DMS53 (cell line): ENCODE measurements at regions not wholly inside any gene's neighbourhood (a gene's known extent, or its start where the extent isn't known, plus 50 kb on each side); places are given as distances from the start of the nearest gene placed in this dataset.

ENCODE experiments used
- DNase-seq: peaks from one replicate; lab custom pipeline; 2025; lab: John Stamatoyannopoulos, UW

GRCh38 chr4:58553679-58554078 is 1443.5 kb upstream of the IGFBP7 start:
- DNase-seq: no peak

DNA sequence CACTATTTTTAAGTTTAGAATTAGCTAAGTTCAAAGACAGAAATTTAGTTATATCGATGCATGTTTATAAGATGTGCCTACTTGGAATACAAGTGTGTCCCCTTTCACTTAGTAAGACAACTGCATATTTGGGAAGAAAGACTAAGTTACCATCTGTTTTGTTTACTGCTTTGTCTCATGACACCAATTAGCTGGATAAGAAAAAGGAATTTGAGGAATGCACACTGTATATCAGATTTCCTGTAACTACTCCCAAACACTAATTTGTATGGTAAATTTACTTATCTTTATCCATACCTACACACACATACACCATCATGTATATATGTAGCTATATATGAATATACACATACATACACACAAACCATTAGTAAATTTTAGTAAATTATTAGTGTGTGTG is 1442.8 kb upstream of the IGFBP7 start:
- DNase-seq: no peak

- no peak for DNase-seq
These were observed 1441.5 kb upstream of the IGFBP7 start for GRCh38 chr4:58551676-58552075.

- DNase-seq: no peak
These were observed 1433.3 kb upstream of the IGFBP7 start for GRCh38 chr4:58543465-58543864.

- no peak for DNase-seq
These were observed 1431.7 kb upstream of the IGFBP7 start for GRCh38 chr4:58541926-58542325.

- DNase-seq: no peak
These were observed 1412.7 kb upstream of the IGFBP7 start for GRCh38 chr4:58522765-58523382.

DNA sequence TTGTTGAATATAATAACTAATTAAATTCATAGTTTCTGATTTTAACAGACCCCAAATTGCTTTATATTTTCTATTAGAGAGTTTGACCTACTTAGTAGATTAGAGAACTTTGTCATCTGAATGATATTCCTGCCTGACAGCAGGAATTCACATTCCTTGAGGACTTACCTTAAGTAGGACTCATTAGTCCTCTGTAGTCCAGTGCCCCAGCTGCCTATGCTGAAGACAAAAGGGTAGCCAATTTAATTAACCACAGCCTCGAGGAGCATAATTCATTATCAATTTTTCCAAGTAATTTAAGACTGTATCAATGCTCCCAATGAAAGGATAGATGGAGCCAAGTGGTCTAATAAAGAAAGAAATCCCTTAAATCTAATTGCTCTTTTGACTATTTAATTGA is 1405.0 kb upstream of the IGFBP7 start:
- no peak for DNase-seq

DNA sequence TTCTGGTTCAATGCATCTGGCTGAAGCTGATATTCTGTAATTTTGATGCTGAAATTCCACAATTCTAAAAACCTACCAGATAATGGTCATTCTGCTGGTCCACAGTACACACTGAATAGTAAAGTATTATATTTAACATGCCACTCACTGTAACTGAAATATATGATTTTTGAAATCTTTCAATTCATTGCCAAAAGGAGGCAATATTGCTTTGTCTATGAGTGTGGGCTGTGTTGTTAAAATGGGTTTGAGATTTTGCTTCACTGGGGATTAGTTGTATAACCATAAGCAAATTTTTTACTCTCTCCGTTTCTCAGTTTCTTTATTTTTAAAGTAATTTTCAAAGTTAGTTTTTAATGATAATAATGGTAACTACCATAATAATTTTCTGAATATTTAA is 1404.1 kb upstream of the IGFBP7 start:
- DNase-seq: peak; percentile 40

- no peak for DNase-seq
These were observed 1400.5 kb upstream of the IGFBP7 start for GRCh38 chr4:58510652-58511051.

- DNase-seq: no peak
These were observed 1396.9 kb upstream of the IGFBP7 start for GRCh38 chr4:58507079-58507478.

DNA sequence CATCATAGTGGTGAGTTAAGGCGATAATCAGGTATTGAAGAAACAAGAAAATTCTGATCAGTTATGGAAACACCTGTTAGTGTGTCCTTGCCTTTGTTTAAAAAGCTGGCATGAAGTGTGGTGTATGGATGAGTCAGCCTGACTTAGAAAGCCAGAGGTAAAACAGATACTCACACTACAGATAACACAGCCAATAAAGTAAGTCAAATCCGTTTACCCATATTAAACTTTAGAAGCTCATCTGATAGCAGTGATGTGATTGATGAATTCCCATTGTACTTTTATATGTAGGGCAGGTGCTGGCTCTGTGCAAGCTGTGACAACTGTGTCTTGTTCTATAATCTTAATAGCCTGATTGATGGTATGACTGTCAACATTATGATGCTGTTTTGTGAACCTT is 1392.7 kb upstream of the IGFBP7 start:
- DNase-seq: peak; percentile 55

DNA sequence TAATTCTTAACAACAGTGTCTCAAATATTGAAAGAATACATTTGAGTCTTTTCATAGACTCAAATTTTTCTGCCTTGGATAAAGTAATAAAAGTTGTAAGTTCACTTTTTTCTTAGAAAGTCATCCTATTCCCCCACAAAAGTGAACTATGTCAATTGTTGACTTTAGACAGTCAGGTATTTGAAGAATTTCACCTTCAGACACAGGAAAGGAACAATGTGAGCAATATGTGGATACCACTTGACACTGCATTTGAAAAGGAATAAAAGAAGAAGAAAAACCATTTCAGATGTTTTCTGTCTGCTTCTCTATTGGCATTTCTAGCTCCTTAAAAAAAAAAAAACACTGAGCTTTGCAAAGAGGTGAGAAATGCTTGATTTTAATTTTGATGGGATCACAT is 1389.0 kb upstream of the IGFBP7 start:
- no peak for DNase-seq

DNA sequence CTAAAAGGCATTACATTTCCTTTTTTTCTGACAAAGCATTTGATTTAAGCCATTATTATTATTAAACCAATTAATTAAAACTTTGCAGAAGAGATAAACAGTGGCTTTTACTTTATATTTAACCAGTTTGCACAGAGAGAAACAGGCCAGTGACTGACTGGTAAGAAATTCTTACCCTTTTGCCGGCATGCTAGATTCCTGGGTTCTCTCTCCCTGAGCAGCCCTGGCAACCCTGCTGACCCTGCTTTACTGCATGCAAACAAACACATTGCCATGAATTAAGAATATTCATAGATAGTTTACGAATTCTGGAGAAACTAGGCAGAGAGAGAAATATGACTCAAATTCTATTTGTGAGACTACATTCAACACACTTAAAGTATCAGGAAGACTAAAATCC is 1381.4 kb upstream of the IGFBP7 start:
- DNase-seq: no peak

- DNase-seq: no peak
These were observed 1367.8 kb upstream of the IGFBP7 start for GRCh38 chr4:58477950-58478349.

DNA sequence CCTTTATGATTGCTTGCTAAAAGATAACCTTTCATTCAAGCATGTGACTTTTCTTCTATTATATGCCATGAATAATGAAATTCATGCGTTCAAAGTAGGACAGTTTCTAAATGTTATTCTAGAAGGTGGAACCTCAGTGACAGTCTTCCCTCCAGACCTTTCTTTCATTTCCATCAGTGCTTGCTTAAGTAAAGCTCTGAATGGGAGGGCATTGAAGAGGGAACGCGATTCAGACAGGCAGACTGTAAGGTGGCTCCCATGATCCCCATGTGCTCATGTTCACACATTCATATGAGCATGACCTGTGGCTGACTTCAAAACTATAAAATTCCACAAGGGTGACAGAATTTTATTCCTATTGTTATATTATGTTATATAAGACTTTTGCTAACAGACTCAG is 1367.3 kb upstream of the IGFBP7 start:
- no peak for DNase-seq

DNA sequence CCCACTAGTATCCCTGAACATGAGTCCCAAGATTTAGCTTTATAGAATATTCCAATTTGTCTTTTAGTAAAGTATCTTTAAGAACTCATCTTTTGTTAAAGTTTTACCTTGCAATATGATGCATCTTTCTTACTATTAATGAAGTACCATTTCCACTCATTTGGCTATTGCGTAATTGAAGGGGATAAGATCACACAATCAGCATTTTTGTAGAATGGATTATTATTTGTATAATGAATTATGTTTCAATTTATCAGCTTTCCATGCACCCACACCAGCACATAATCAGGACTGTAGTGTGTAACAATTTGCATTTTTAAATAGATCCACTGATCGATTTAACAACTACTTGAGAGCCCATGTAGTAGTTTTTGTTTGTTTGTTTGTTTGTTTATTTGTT is 1364.9 kb upstream of the IGFBP7 start:
- no peak for DNase-seq

GRCh38 chr4:58465031-58465430 is 1354.8 kb upstream of the IGFBP7 start:
- no peak for DNase-seq

GRCh38 chr4:58456727-58457384 is 1346.7 kb upstream of the IGFBP7 start:
- DNase-seq: no peak

DNA sequence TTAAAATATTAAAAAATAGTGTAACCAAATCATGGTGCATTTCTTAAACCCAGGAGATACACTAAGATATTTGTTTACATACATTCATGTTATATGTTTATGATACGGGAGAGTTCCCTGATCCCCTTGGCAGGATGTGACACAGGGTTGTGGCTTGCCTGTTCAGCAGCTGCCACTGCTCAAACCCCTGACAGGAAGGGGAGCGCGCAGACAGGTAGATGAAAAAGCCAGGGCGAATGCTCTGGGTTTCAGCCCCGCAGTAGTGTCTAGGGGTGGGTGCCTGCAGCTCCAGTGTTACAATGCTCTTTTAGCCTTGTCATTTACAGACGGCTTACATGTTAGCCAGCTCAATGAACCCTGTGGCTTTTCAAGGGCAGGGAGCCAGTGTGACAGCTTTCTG is 1343.8 kb upstream of the IGFBP7 start:
- DNase-seq: no peak

GRCh38 chr4:58451707-58452106 is 1341.5 kb upstream of the IGFBP7 start:
- DNase-seq: no peak

- no peak for DNase-seq
These were observed 1325.7 kb upstream of the IGFBP7 start for GRCh38 chr4:58435871-58436270.

DNA sequence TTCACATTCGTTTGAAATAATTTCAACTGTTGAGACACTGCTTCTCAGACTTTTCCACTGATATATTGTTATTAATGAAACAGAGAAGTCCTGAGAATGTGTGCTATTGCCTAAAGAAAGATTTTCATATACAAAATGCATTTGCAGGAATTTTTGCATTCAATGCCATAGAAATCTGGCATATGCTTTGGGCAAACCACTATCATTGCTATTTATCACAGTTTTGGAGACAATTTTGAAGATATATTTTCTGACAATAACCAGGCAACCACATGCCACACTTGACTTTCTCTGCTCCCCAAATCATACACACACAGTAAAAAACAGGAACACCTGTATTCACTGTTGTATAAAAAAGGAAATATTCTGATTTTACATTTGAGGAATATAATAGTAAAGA is 1303.7 kb upstream of the IGFBP7 start:
- no peak for DNase-seq

DNA sequence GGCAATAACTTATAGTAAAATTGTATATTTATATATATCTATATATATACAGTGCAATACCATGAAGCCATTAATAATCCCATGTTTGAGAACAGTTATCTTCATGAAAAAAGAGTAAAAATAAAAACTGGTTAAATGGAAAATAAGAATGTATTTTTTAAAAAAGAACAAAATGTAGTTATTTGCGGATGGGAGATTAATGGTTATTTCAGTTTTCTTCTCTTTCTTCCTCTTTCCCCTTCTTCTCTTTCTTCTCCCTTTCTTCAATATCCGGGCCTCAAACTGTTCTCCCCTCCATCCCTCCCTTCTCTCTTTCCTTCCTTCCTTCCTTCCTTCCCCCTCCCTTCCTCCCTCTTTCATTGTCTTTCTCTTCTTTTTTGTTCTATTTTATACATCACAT is 1301.7 kb upstream of the IGFBP7 start:
- DNase-seq: no peak

DNA sequence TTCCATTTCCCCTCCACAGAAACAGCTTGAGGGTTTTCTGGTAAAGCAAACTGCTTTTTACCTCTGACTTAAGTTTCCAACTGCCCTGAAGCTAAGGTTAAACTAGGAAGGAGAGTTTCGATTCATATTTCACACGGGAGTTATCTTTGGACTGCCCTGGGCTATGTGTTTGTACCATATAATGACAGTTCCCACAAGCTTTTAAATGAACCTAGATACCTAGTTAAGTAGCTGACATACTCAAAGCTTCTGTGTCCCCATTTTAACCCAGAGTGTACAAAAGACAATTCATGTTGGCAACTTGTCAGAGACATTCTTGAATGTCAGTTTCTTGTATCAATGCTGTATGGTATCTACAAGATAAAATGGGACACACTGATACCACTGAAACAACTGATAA is 1296.6 kb upstream of the IGFBP7 start:
- DNase-seq: no peak
